ENCODE measurements at regions not wholly inside any gene's neighbourhood (a gene's known extent, or its start where the extent isn't known, plus 50 kb on each side); places are given as distances from the start of the nearest gene placed in this dataset.

- no peak for TF ChIP-seq CTCF (IDR thresholded peaks at IDR 0.05)
- TF ChIP-seq ZFX (IDR thresholded peaks at IDR 0.05; ENCODE audit: borderline replicate concordance): no peak
Measured at GRCh38 chr5:19241690-19242089, 746.3 kb downstream of the CDH18 start.

All from 22Rv1 (cell line).